ENCODE measurements at regions not wholly inside any gene's neighbourhood (a gene's known extent, or its start where the extent isn't known, plus 50 kb on each side); places are given as distances from the start of the nearest gene placed in this dataset.

DNA sequence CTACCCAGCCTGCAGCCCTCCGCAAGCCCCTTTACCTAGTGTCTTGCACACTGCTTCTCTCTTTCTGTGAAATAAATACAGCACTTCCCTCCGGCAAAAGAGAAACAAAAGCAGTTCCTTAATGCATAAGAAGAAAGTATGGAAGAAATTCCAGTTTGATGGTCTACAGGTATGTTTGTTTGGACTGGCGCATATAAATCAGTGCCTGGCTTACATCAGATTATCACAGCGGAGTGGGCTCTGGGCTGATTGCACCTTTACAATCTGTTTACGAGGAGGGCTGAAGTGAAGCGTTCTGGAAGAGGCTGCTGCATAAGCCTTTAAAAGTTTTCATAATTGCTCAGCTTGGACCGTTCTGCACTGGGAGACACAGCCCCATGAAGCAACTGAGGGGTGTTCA lies 153.5 kb upstream of the FOXF1 start:
- no peak for DNase-seq

- no peak for DNase-seq
Measured at GRCh38 chr16:86357303-86357702, 153.0 kb upstream of the FOXF1 start.

DNA sequence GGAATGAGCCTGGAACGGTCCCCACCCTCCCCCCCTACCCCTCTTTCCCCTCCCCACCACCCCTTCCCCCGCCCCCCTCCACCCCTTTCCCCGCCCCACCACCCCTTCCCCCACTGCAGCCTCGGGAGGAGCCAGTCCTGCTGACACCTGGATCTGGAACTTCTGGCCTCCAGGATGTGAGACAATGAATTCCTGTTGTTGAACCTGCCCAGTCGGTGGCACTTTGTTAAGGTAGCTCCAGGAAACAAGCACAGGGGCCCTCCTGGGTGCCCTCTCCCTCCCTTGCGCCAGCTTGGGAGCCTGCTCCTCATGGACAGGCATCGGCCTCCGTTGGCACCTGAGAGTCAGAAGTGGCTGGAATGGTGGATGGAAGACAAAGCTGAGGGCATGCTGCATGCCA lies 152.4 kb upstream of the FOXF1 start:
- no peak for DNase-seq

DNA sequence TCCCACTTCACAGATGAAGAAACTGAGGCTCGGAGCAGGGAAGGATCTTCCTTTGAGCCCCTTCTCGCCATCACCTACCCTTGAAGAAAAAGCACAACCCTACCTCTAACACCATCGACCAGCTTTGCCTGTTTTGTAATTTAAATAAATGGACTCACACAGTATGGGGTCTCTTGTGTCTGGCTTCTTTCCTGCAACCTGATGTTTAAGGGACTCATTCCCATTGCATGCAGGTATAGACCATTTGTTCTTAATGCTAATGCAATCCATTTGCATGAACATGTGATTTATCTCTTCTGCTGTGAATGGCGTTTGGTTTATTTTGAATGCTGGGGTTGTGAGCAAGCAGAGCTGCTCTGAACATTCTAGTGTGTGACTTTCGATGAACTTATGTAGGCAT lies 150.8 kb upstream of the FOXF1 start:
- no peak for DNase-seq

GRCh38 chr16:86362155-86362849 lies 148.0 kb upstream of the FOXF1 start:
- DNase-seq, result no peak

GRCh38 chr16:86363057-86363490 lies 147.3 kb upstream of the FOXF1 start:
- no peak for DNase-seq

DNA sequence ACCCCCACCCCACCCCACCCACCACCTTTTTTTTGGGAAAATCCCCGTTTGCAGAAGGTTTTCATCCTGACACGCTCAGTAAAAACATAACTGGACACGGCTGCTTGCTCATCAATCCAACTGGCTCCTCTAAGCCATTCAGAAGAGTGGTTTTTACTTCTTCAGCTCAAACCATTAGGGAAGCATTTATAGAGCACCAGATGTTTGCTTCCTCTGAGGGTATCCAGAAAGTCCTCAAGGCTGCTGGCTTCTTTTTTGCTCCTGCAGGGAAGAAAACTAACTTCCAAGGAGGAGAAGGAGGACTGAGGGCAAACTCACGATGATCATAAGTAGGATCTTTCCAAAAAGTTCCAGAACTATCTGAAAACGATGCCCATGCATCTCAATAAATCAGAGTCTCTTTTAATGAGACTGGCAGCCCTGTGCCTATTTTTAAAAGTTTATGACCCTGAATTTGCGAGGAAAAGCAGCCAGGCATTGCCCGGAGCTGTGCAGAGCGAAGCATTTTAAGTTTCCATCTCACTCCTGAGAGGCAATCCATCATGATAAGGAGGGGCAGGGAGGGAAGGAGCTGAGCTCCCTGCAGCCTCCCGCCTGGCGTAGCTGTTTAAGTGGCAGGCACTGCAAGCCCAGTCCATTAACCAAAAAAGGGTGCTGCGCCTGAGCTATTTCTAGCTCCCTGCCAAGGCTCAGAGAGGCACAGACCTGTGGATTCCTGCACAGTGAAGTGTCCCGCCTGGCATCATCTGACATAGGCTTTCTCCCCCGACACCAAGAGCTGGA lies 146.3 kb upstream of the FOXF1 start:
- DNase-seq, result no peak

DNA sequence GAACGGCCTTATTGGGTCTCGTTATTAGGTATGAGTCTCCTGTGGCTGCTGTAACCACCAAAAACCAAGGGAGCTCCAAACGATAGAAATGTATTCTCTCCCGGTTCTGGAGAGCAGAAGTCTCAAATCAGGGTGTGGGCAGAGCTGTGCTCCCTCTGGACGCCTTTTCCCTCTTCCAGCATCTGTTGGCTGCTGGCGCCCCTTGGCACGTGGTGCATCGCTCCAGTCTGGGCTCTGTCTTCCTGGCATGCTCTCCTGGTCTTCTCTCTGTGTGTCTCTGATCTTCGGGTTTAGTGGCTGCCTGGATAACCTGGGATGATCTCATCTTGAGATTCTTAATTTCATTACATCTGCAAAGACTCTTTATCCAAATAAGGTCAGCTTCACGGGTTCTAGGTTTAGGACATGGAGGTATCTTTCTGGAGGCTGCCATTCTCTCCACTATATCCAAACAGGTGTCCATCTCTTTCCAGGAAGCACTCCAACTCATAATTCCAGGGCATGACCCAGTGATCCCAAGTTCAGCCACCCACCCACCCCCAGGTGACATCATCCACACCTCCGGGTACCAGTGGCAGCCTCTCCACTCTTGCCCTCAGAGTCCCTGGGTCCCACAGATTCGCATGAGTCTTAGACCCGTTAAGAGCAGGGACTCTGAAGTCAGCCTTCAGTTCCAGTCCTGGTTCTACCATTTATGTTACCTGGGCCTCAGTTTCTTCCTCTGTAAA lies 145.5 kb upstream of the FOXF1 start:
- no peak for DNase-seq

DNA sequence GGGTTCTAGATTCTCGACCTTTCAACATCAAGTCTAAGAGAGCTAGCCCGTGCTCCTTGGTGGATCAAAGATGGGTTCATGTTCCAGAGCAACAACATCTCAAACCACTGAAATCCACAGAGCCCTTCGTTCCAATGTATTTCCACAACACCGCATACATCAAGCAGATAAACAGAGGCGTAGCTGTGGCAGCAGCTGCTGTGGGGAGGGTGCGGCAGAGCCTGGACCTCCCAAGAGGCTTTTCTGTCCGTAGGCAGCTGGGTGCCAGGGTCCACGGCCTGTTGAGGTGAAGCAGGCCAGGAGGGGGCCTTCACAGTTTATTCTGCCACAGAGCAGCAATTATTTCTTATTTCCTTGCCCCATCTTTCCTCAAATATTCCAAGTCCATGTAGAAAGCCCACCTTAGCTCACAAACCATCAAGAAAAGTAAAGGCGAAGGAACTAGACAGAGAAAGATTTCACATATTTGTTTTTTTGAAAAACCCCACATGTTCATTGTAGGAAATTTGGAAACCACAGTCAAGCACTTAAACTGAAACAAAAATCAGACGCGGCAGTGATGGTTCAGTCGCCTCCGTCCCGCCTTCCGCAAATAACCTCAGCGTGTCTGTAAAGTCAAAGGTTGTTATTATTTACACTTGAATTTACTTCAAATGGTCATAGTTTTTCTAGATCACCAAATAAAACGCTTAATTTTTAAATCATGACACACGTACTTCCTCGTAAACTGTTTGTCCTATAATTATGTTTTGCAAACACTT lies 144.6 kb upstream of the FOXF1 start:
- DNase-seq, result no peak

- no peak for DNase-seq
Measured at GRCh38 chr16:86366481-86366880, 143.8 kb upstream of the FOXF1 start.

DNA sequence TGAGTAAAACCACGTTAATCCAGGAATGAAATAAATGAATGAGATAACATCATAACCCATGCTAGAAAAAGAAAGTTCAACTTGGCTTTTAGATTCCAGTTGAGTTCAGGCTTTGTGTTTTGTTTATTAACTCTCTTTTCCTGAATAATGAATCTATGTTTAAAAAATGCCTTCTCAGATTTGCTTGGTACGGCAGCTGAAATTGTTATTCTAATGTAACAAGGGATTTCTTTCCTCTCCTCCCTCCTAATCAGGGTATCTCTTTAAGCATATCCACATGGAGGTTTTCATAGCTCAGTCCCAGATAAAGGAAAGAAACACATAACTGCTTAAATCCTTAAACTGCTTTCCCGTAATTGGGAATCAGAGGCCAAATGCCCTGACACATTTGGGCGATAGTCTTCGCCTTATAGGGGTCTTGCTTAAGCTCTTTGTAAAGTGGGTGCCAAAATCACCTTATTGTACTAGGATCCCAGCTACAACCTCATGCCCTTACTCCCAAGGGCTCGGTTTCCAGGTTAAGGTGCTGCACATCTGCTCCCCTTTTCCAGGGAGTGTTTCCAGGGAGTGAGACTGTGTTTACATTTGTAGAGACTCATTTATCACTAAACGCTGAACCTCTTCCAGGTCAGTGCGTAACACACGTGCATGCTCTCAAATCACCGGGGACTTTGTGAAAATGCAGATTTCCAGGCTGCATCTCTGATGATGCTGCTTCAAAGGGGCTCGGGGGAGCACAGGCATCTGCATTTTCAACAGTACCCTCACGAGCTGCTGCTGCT lies 142.8 kb upstream of the FOXF1 start:
- DNase-seq, result no peak

DNA sequence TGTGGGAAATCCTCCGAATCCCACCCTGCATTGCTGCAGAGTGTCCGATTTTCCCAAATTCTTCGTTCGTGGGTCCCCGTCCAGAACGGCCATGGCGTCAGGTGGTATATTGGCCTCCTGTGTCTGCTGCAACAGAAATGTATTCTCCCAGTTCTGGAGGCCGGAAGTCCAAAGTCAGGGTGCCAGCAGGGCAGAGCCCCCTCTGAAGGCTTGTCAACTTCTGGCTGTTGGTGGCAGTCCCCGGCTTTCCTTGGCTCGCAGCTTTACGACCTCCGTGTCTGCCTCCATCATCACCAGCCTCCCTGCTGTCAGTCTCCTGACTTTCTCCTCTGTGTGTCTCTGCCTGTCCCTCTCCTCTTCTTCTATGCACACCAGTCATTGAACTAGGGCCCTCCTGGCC lies 142.1 kb upstream of the FOXF1 start:
- no peak for DNase-seq

DNA sequence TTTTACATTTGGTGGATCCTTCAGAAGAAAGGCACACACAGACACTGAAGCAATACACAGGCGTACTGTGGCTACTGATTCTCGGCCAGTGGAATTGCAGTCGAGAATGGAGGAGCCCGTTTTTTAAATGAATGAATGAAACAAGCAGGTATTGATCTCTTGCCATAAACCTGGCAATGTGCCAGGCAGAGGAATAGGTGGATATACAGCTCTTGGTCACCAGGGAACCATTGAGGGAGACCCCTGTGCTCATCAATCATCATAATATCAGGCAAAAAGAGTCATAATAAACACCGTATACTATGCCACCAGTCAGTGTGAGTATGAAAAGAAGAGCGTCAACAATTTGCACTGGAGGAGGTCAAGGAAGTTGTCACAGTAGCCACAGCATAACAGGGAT lies 140.3 kb upstream of the FOXF1 start:
- DNase-seq, result no peak

- DNase-seq, result no peak
Measured at GRCh38 chr16:86371083-86371803, 139.1 kb upstream of the FOXF1 start.

GRCh38 chr16:86372193-86372592 lies 138.1 kb upstream of the FOXF1 start:
- no peak for DNase-seq

DNA sequence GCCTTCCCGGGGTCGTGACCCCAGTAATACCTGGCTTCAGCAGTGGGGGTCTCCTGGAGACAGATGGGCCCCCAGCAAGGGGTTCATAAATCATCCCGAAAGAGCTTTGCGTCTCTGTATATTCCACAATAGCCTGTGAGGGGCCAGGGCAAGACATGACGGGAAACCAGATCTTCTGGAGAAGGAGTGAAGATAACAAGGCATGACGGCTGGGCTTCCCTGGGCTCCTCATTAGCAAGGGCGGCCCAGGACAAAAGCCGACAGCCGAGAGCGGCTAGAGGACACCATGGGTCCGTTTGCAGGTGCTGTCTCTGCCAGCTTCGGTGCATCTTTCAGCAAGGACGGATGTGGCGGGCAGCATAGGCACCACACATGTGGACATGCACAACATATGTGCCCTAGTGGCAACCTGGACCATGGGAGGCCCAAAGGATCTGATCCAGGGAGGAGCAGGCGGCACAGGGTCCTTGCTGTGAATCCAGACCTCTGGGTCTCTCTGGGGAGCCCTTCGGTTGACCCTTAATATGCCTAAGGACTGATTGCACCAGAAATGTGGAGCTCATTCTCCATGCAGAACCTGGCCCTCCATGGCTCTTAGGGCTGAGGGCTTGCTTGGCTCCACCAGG lies 136.9 kb upstream of the FOXF1 start:
- no peak for DNase-seq

DNA sequence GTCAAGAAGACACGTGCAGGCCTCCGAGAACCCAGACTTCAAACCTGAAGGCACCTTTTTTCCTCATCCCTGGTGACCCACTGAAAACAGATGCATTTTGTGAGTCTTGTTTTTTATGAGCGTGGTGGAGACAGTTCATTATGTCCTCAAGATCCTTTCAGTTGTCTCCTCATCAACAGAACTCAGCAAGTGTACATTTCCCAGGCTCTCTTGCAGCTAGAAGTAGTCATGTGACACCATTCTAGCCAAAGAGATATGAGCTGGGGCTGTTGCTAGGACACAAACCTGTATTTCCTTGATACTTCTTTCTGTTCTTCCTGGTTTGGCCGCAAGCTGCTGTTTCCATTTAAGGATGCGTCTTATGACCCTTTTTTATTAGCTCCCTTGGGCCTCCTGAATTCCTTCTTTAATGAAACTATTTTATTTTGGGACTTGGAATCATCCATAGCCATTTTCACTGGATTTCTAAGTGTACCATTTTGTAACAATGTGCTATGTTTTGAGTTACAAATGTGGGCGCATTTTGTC lies 135.7 kb upstream of the FOXF1 start:
- no peak for DNase-seq

GRCh38 chr16:86375364-86375763 lies 135.0 kb upstream of the FOXF1 start:
- DNase-seq, result no peak

DNA sequence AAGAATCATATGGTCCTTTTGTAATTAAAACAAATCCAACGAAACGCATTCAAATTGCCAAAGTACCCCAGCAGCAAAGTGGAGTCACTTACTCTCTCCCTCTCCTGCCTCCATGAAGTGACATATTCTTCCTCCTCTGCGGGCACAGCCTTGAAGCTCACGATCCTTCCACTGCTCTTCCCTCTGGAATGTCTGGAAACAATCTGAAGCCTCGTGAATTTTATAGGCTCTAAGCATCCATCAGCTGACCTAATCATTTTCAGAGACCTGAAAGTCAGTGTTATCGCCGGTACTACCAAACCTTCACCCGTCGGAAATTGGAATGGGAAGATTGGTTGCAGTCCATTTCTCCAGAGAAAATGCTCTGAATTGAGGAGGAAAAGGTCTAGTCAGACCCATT lies 134.5 kb upstream of the FOXF1 start:
- DNase-seq, result no peak

GRCh38 chr16:86376837-86377236 lies 133.5 kb upstream of the FOXF1 start:
- no peak for DNase-seq
